Uterus (tissue), 2 donors: ENCODE measurements at regions not wholly inside any gene's neighbourhood (a gene's known extent, or its start where the extent isn't known, plus 50 kb on each side); places are given as distances from the start of the nearest gene placed in this dataset.
"Not testable (repeated sequence)": the region's sequence is repeated elsewhere in the genome, so short reads cannot be mapped to it uniquely, and the experiment has no call there.

Experiments used
- POLR2A ChIP-seq, 2 donors: fragments of 450-650 bp; IDR thresholded peaks; one replicate each; pipeline ENCODE4 v1.6.1; 2016; ENCODE audit warnings: antibody characterized with exemption in 2 of 2, mild to moderate bottlenecking in 1 of 2, moderate library complexity in 1 of 2
- TF ChIP-seq, protein P1 (sequence below), 4 experiments: fragments of 200-600 bp in 2 of 4; fragments of 450-650 bp in 2 of 4; sonication (generic) in 2 of 4; IDR thresholded peaks; one replicate each; pipeline ENCODE4 v1.5.1; 2016 to 2019; ENCODE audit warnings: antibody characterized with exemption in 4 of 4, mild to moderate bottlenecking in 2 of 4, moderate library complexity in 1 of 4

DNA sequence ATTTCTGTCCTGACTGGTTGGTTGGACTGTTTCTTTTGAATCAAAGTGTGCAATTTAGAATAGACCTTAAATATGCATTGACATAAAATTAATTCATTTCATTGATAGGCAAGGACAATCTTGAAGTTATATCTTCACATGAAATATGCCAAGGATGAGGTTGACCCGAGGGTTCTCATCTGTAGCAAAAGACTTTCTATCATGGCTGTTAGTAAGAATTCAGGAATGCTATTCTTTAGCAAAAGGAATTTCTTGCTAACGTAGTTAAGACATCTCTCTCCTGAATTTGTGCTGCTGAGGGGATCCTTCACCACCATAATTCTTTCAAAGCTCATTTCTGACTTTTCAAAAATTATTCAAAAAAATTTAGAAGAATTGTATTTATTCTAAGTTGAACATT, 112.6 kb downstream of the OR4F15 start:
- TF ChIP-seq, protein P1, sequence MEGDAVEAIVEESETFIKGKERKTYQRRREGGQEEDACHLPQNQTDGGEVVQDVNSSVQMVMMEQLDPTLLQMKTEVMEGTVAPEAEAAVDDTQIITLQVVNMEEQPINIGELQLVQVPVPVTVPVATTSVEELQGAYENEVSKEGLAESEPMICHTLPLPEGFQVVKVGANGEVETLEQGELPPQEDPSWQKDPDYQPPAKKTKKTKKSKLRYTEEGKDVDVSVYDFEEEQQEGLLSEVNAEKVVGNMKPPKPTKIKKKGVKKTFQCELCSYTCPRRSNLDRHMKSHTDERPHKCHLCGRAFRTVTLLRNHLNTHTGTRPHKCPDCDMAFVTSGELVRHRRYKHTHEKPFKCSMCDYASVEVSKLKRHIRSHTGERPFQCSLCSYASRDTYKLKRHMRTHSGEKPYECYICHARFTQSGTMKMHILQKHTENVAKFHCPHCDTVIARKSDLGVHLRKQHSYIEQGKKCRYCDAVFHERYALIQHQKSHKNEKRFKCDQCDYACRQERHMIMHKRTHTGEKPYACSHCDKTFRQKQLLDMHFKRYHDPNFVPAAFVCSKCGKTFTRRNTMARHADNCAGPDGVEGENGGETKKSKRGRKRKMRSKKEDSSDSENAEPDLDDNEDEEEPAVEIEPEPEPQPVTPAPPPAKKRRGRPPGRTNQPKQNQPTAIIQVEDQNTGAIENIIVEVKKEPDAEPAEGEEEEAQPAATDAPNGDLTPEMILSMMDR (IDR thresholded peaks at IDR 0.05): not testable (repeated sequence)
- not testable (repeated sequence) for TF ChIP-seq POLR2A (IDR thresholded peaks at IDR 0.05)
